GM19099 (cell line): ENCODE measurements at regions not wholly inside any gene's neighbourhood (a gene's known extent, or its start where the extent isn't known, plus 50 kb on each side); places are given as distances from the start of the nearest gene placed in this dataset.

Source experiments
- POLR2A ChIP-seq: IDR thresholded peaks from 3 replicates; pipeline ENCODE4 v1.6.1; 2011; ENCODE audit warnings: low read depth; ENCODE audit not compliant: insufficient read length; ENCODE audit errors: extremely low read depth

GRCh38 chr17:36717088-36717487 lies 115.7 kb downstream of the MRM1 start:
- no peak for TF ChIP-seq POLR2A

- TF ChIP-seq POLR2A: no peak
Measured at GRCh38 chr17:36720131-36720530, 118.7 kb downstream of the MRM1 start.

GRCh38 chr17:36721560-36722120 lies 120.3 kb downstream of the MRM1 start:
- TF ChIP-seq POLR2A: no peak

GRCh38 chr17:36722121-36722902 lies 120.9 kb downstream of the MRM1 start:
- TF ChIP-seq POLR2A: peak; percentile 23

DNA sequence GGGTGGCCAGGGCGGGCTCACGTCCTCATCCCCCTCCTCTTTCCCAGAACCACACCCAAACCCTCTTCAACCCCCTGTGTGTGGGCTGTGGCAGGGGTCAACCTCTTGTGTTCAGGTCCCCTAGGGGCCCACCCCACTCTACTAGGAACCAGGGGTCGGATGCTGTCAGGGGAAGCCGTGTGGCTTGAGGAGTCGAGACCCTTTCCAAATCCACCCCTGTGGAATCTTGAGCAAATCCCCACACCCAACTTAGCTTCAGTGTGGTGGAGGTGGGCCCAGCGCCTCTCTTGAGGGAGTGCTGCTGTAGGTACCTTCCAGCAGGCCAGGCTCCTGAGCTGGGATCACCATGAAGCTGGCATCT lies 121.5 kb downstream of the MRM1 start:
- no peak for TF ChIP-seq POLR2A

- TF ChIP-seq POLR2A: no peak
Measured at GRCh38 chr17:36723459-36724025, 122.2 kb downstream of the MRM1 start.

- TF ChIP-seq POLR2A: no peak
Measured at GRCh38 chr17:36726199-36726598, 124.8 kb downstream of the MRM1 start.

DNA sequence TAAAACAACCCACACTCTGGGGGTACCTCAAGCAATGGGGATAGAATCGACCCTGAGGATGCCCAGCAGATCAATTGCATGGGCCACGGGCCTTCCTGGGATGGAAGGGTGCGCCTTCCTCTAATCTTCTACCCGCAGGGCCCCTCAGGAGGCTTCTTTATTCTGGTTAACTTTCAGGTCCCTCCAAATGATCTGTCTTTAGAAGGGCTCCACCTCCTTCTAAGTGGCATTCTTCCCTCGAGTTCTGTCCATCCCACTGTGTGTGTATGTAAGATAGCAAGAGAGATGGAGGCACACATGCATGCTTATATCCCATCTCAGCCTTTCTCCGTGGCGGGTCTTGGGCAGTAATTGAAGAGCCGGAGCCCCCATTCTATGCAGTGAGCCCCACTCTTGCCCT lies 125.7 kb downstream of the MRM1 start:
- TF ChIP-seq POLR2A: no peak

GRCh38 chr17:36727577-36727976 lies 126.2 kb downstream of the MRM1 start:
- TF ChIP-seq POLR2A: no peak

- no peak for TF ChIP-seq POLR2A
Measured at GRCh38 chr17:36728030-36728991, 126.9 kb downstream of the MRM1 start.

DNA sequence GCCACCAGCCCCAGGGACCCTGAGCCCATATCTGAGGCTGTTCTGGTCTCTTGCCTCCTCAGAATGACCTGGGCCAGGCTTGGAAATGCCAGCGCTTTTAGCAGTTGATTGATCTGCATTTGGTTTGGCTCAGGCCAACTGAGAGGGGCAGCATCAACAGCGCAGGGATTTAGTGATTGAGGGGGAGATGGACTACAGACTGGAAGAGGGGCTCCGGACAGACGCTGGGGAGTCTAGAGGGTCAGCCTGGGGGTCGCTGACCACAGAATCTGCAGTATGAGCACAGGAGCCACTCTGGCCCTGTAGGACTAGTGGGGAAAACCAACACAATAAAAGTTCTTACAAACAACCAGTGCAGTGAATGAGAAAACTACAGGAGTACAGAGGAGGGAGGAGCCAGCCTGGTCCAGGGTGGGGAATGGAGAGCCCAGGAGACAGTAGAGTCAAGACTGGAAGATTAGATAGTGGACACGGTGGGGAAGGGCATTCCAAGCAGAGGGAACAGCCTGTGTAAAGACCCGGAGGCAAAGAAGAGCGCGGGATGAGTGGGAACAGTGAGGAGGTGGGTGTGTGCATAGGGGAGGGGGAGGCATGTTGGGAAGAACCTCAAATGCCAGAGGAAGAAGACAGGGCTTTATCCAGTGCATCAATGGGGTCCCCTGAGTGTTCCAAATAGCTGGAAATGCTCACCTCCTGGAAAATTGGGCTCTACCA lies 128.9 kb downstream of the MRM1 start:
- TF ChIP-seq POLR2A: no peak

DNA sequence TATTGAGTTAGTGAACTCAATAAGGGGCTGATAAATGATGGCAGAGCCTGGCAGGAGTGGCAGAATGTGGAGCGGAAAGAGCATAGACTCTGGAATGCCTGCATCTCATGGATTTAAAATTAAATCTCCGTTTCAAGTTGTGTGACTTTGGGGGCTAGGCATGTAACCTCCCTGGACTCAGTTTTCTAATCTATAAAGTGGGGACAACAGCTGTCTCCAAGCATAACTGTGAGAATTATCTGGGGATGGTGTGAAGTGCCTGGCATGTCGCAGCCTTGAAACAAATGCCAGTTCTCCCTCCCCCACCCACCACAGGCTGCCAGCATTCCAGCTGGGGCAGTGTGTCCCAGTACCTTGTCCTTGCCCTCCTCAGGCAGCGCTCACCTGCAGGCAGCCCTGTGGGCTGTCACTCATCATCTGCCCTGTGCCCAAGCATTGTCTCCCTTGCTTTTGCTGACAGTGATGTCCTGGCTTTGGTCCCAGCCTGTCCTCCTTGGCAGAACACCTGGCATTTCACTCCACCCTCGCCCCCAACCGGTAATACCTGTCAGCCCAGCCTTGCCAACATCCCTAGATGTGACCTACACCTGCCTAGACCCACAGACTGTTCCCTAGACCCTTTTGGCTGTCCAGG lies 129.6 kb downstream of the MRM1 start:
- no peak for TF ChIP-seq POLR2A

DNA sequence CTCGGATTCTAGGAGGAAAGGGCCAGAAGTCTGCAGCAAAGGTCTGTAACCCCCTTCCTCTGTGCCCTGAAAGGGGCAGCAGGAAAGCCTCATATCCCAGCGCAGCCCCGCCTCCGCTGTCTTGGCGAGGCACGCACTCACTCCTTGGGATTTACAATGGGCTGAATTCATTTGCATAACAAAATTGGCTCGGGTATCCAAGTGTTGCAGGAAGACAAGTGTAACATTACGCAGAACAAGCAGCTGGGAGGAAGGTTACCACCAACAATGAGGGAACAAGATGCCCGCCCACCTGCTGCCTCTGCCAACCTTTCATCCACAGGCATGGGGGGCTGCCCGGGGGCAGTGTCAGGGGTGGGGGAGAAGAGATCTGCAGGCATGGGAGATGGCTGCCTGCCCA lies 130.4 kb downstream of the MRM1 start:
- no peak for TF ChIP-seq POLR2A

GRCh38 chr17:36732351-36732750 lies 131.0 kb downstream of the MRM1 start:
- TF ChIP-seq POLR2A: no peak
